ENCODE measurements at regions not wholly inside any gene's neighbourhood (a gene's known extent, or its start where the extent isn't known, plus 50 kb on each side); places are given as distances from the start of the nearest gene placed in this dataset.

GRCh38 chr5:107254214-107254901, 416.4 kb downstream of the EFNA5 start:
- no peaks in the 10 kb centered on the region for H3K9me3 ChIP-seq
- no peak for DNase-seq
- H3K4me1 ChIP-seq: peaks cover 2 to 9% of the 10 kb centered on the region in 2 donors
- no peaks in the 10 kb centered on the region for H3K36me3 ChIP-seq
- H3K27me3 ChIP-seq: no peaks in the 10 kb centered on the region
- TF ChIP-seq CTCF (IDR thresholded peaks at IDR 0.05 in 4 of 5, conservative IDR thresholded peaks at IDR 0.05 in 1 of 5) (no peak), POLR2A (IDR thresholded peaks at IDR 0.05) (no peak)
- in situ Hi-C loops (cut with MboI; ENCODE audit: low sequenced_read_pairs in 4 of 4) (no loop called here), intact Hi-C loops (cut with DNase I; ENCODE audit: low total_unique reads) (loop anchor here (5.0 kb wide), 1 partner anchor 37 kb away; no protein-coding TSS in a partner anchor)
- H3K27ac ChIP-seq: peak overlapping the region in 2 of 4 donors; percentile 36 to 37
- H3K4me3 ChIP-seq: no peak overlapping the region
- ATAC-seq: no peak

DNA sequence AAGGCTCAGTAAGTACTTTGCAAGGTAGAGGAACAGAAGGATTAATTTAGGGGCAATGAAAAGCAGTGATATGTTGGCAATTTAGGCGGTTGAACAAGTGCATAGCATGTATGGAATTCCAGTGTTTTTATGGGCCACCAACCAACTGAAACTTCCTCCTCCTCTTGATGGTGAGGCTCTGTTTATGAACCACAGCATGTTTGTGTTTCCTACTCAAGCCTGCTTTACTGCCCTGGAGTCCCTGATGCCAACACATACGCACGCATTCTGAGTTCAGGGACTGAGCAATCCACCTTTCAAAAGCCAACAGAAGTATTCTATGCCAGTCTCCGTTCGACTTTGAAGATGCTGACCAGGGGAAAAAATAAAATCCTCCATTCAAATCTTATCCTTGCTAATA, 417.5 kb downstream of the EFNA5 start:
- Histone ChIP-seq H3K4me3 (no peak overlapping the region), H3K4me1 (peaks cover 2 to 9% of the 10 kb centered on the region in 2 donors), H3K9me3 (no peaks in the 10 kb centered on the region), H3K27ac (peak overlapping the region in 1 of 4 donors; percentile 36), H3K36me3 (no peaks in the 10 kb centered on the region), H3K27me3 (no peaks in the 10 kb centered on the region)
- in situ Hi-C loops (cut with MboI; ENCODE audit: low sequenced_read_pairs in 4 of 4): no loop called here
- TF ChIP-seq CTCF (IDR thresholded peaks at IDR 0.05 in 4 of 5, conservative IDR thresholded peaks at IDR 0.05 in 1 of 5): no peak
- no peak for TF ChIP-seq POLR2A (IDR thresholded peaks at IDR 0.05)
- ATAC-seq: peak in 1 of 2 donors; percentile 30
- intact Hi-C loops (cut with DNase I; ENCODE audit: low total_unique reads): loop anchor here (5.0 kb wide), 1 partner anchor 36 kb away; no protein-coding TSS in a partner anchor
- DNase-seq: no peak

DNA sequence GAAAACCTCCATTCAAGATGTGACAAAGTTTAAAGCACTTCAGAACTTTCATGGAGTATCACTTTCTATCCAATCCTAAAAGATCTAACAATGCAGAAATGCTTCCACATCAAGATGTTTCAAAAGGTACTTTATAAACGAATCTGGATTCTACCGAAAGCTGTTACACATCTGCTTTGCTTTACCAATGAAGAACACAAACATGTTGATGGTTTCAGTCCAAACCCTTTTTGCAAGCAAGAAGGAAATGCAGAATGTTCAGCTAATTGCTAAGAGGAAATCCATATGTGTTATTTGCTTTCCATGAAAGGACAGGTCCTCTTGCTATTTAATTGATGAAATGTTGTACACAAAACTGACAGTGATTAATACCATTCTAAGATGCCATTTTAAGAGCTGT, 419.6 kb downstream of the EFNA5 start:
- TF ChIP-seq POLR2A (IDR thresholded peaks at IDR 0.05) (no peak), CTCF (IDR thresholded peaks at IDR 0.05 in 4 of 5, conservative IDR thresholded peaks at IDR 0.05 in 1 of 5) (no peak)
- Histone ChIP-seq H3K9me3 (no peaks in the 10 kb centered on the region), H3K27ac (no peak overlapping the region), H3K4me3 (no peak overlapping the region), H3K36me3 (no peaks in the 10 kb centered on the region), H3K4me1 (peaks cover 2 to 9% of the 10 kb centered on the region in 2 donors), H3K27me3 (no peaks in the 10 kb centered on the region)
- in situ Hi-C loops (cut with MboI; ENCODE audit: low sequenced_read_pairs in 4 of 4): no loop called here
- intact Hi-C loops (cut with DNase I; ENCODE audit: low total_unique reads): loop anchor here (5.0 kb wide), 1 partner anchor 34 kb away; no protein-coding TSS in a partner anchor
- DNase-seq (no peak), ATAC-seq (no peak)

DNA sequence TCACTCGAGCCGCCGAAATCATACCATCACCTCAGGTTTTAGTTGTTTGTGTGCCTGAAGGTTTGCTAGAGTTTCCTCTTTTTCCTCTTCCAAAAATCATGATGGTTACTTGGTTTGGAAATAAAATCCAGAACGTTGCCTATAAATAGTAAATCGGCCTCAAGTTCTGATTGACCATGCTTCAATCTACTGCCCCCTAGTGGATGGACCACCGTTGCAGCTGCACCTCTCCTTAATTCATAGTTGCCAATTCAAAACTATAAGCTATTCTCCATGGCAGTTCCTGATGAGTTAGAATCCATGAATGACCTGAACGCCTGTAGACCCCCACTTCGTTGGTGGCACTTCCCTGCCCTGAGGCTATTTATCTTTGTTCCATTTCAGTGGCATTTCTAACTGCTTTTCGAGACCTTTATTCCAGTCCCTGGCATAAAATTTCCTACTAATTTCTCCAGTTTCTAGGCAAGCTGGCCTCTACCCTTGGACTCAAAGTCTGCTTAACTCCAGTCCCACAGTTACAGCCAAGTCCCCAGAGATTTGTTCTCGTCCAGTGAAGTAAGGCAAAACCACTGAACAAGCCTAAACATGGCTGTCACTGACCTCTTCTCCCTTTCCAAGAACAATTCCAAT, 422.6 kb downstream of the EFNA5 start:
- ATAC-seq (peak; percentile 65 to 89), DNase-seq (peak; percentile 15 to 64)
- Histone ChIP-seq H3K27ac (peak overlapping the region in 1 of 4 donors; percentile 16), H3K36me3 (no peaks in the 10 kb centered on the region), H3K4me1 (no peaks in the 10 kb centered on the region), H3K9me3 (no peaks in the 10 kb centered on the region), H3K4me3 (peak overlapping the region in 1 of 4 donors; percentile 8), H3K27me3 (no peaks in the 10 kb centered on the region)
- TF ChIP-seq CTCF (IDR thresholded peaks at IDR 0.05 in 4 of 5, conservative IDR thresholded peaks at IDR 0.05 in 1 of 5): peak; percentile 60 to 87 (median 77)
- TF ChIP-seq POLR2A (IDR thresholded peaks at IDR 0.05): no peak
- intact Hi-C loops (cut with DNase I; ENCODE audit: low total_unique reads): loop anchor here (1.0 to 5.0 kb wide), 3 partner anchors 101 to 981 kb away; no protein-coding TSS in a partner anchor
- in situ Hi-C loops (cut with MboI; ENCODE audit: low sequenced_read_pairs in 4 of 4): loop anchor here in 1 of 4 donors (10.0 kb wide), 1 partner anchor 143 kb away; no protein-coding TSS in a partner anchor
